ENCODE measurements at regions not wholly inside any gene's neighbourhood (a gene's known extent, or its start where the extent isn't known, plus 50 kb on each side); places are given as distances from the start of the nearest gene placed in this dataset.

GRCh38 chr6:40807484-40807883 is 220.3 kb upstream of the LRFN2 start:
- Histone ChIP-seq H3K36me3 (replicated peaks; ENCODE audit: insufficient read depth, low read length) (no peaks in the 10 kb centered on the region), H3K27ac (ENCODE audit: low read length) (no peak overlapping the region), H4K20me1 (ENCODE audit: insufficient read depth, low read length) (no peaks in the 10 kb centered on the region), H3F3A (ENCODE audit: insufficient read depth, low read length) (no peaks in the 10 kb centered on the region), H3K9me2 (replicated peaks; ENCODE audit: insufficient read depth, low read length) (no peaks in the 10 kb centered on the region), H3K4me2 (ENCODE audit: low read depth, low read length) (no peak overlapping the region), H3K27me3 (replicated peaks; ENCODE audit: insufficient read depth, low read length) (no peaks in the 10 kb centered on the region), H3K9me3 (replicated peaks; ENCODE audit: insufficient read depth, low read length) (no peaks in the 10 kb centered on the region), H2AFZ (ENCODE audit: low read length) (no peak overlapping the region), H3K79me2 (ENCODE audit: low read length) (no peaks in the 10 kb centered on the region), H3K4me3 (ENCODE audit: low read length) (no peak overlapping the region), H3K9ac (ENCODE audit: low read length) (no peak overlapping the region), H3K4me1 (ENCODE audit: low read length) (no peaks in the 10 kb centered on the region)
- DNase-seq = no peak
- TF ChIP-seq EZH2phosphoT487 (IDR thresholded peaks at IDR 0.05; ENCODE audit: low read length) (no peak), CTCF (IDR thresholded peaks at IDR 0.05; ENCODE audit: low read length) (no peak), EZH2 (optimal IDR thresholded peaks at IDR 0.05; ENCODE audit: low read depth, low read length) (no peak)

GRCh38 chr6:40806256-40806864 is 219.2 kb upstream of the LRFN2 start:
- no peaks in the 10 kb centered on the region for H3F3A ChIP-seq (ENCODE audit: insufficient read depth, low read length)
- H3K9me2 ChIP-seq (replicated peaks; ENCODE audit: insufficient read depth, low read length) = no peaks in the 10 kb centered on the region
- no peaks in the 10 kb centered on the region for H4K20me1 ChIP-seq (ENCODE audit: insufficient read depth, low read length)
- no peaks in the 10 kb centered on the region for H3K79me2 ChIP-seq (ENCODE audit: low read length)
- no peak overlapping the region for H3K4me2 ChIP-seq (ENCODE audit: low read depth, low read length)
- H3K9me3 ChIP-seq (replicated peaks; ENCODE audit: insufficient read depth, low read length) = no peaks in the 10 kb centered on the region
- H3K27ac ChIP-seq (ENCODE audit: low read length) = no peak overlapping the region
- no peaks in the 10 kb centered on the region for H3K4me1 ChIP-seq (ENCODE audit: low read length)
- H3K9ac ChIP-seq (ENCODE audit: low read length) = no peak overlapping the region
- no peak for DNase-seq
- no peaks in the 10 kb centered on the region for H3K36me3 ChIP-seq (replicated peaks; ENCODE audit: insufficient read depth, low read length)
- no peak overlapping the region for H3K4me3 ChIP-seq (ENCODE audit: low read length)
- no peak for TF ChIP-seq CTCF (IDR thresholded peaks at IDR 0.05; ENCODE audit: low read length)
- no peak for TF ChIP-seq EZH2phosphoT487 (IDR thresholded peaks at IDR 0.05; ENCODE audit: low read length)
- TF ChIP-seq EZH2 (optimal IDR thresholded peaks at IDR 0.05; ENCODE audit: low read depth, low read length) = no peak
- no peak overlapping the region for H2AFZ ChIP-seq (ENCODE audit: low read length)
- no peaks in the 10 kb centered on the region for H3K27me3 ChIP-seq (replicated peaks; ENCODE audit: insufficient read depth, low read length)

- no peak for DNase-seq
- TF ChIP-seq CTCF (IDR thresholded peaks at IDR 0.05; ENCODE audit: low read length) = no peak
- TF ChIP-seq EZH2phosphoT487 (IDR thresholded peaks at IDR 0.05; ENCODE audit: low read length) = no peak
- no peak for TF ChIP-seq EZH2 (optimal IDR thresholded peaks at IDR 0.05; ENCODE audit: low read depth, low read length)
- Histone ChIP-seq H3K36me3 (replicated peaks; ENCODE audit: insufficient read depth, low read length) (no peaks in the 10 kb centered on the region), H3K4me2 (ENCODE audit: low read depth, low read length) (no peak overlapping the region), H3K27ac (ENCODE audit: low read length) (no peak overlapping the region), H3K27me3 (replicated peaks; ENCODE audit: insufficient read depth, low read length) (no peaks in the 10 kb centered on the region), H3K9me3 (replicated peaks; ENCODE audit: insufficient read depth, low read length) (no peaks in the 10 kb centered on the region), H3K79me2 (ENCODE audit: low read length) (no peaks in the 10 kb centered on the region), H4K20me1 (ENCODE audit: insufficient read depth, low read length) (no peaks in the 10 kb centered on the region), H3K9me2 (replicated peaks; ENCODE audit: insufficient read depth, low read length) (no peaks in the 10 kb centered on the region), H3K4me3 (ENCODE audit: low read length) (no peak overlapping the region), H2AFZ (ENCODE audit: low read length) (no peak overlapping the region), H3F3A (ENCODE audit: insufficient read depth, low read length) (no peaks in the 10 kb centered on the region), H3K4me1 (ENCODE audit: low read length) (no peaks in the 10 kb centered on the region), H3K9ac (ENCODE audit: low read length) (no peak overlapping the region)
Measured at GRCh38 chr6:40805336-40805735, 218.2 kb upstream of the LRFN2 start.

Measured in MM.1S (cell line).